HK-2 (cell line): ENCODE measurements at regions not wholly inside any gene's neighbourhood (a gene's known extent, or its start where the extent isn't known, plus 50 kb on each side); places are given as distances from the start of the nearest gene placed in this dataset.

Experiments
- DNase-seq: peaks from one replicate; pipeline ENCODE4 v3.0.0-alpha.2; 2018; ENCODE audit not compliant: unreplicated experiment

DNA sequence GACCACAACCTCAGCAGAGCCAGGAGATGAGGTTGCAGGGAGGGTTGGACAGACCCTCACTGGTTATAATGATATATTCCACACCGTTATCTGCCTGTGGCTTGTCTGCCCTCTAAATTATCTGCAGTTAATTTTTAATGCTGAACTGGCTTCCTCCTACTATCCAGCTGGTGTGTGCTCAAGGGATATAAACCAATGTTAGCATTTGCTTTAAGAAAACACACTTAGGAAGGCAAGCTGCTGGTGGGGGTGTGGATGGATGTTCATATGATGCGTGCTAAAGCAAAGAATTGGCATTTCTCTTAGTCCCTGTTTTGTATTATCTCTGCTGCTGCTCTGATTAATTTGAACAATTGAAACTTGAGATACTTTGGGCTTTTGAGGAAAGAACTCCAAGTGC lies 132.2 kb upstream of the NPVF start:
- DNase-seq: no peak

DNA sequence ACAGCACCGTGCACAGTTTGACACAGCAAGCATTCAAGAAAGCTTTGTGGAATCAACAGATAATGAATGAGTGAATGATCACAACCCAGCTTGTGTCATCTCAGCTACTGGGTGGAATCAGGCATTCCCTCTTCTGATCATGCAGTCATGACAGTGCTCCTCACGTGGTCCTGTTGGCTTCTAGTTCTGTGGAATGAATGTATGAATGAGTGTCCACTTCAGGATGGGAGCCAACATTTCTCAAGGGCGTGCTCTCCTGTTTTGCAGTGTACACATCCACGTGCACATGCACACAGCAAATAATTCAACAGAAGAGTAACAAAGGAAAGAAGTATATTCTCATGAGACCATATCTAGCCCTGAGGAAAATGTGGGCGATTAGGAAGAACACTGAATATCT lies 133.1 kb upstream of the NPVF start:
- no peak for DNase-seq

DNA sequence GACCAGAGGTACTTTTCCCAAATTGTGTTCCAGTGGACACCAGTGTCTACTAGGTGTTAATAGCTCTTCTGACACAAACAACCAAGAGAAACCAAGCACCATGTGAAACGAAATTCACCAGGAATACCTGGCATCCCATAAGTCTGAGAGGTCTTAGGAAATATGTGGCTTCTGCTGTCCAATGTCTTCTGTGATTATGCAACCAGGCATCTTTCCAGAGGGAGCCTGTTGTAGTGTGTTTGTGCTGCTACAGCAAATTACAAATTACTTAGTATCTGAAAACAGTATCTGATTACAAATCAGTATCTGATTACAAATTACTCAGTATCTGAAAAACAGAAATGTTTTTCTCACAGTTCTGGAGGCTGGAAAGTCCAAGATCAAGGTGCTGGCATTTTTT lies 133.6 kb upstream of the NPVF start:
- no peak for DNase-seq

DNA sequence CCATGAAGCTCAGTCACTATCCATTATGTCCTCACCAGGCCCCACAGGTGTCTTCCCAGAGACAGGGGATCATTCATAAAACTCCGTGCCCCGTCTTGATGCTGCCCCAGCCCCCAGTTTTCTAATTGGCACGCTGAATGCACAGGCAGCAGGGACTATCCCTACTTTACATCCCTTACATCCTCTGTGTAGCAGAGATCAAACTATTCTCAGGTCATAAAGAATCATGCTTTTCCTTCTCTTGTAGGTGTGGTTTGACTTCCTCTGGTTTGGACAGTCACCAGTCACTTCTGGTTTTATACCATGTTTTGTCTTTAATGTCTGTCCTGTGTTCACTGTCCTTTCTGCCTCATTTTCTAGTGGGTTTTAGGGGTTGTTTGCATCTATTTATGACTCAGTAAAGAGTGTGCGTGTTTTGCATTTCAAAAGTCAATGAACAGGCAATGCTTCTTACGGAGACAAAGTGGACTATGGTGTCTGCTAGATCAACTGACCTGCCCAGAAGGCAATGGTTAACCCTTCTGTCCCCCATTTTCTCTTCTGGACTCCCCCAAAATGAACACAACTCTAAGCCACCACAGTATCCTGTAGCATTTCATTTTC lies 140.4 kb upstream of the NPVF start:
- no peak for DNase-seq

DNA sequence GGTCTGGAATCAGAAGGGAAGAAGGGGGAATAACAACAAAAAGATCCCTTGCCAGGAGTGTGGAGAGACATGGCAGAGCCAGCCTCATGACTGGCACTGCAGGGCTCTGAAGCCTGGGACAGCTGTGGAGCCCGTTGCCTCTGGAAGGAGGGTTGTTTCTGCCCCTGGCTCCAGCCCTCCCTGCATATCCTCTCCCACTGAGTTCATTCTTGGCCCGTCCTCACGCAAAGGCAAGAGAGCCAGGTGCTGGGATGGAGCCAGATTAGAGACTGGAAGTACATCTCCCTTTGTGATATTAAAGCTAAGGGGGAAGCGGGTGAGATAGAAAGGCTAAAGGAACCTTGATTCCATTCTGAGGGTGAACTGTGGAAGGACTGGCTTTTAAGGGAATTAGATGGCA lies 141.5 kb upstream of the NPVF start:
- DNase-seq: no peak

DNA sequence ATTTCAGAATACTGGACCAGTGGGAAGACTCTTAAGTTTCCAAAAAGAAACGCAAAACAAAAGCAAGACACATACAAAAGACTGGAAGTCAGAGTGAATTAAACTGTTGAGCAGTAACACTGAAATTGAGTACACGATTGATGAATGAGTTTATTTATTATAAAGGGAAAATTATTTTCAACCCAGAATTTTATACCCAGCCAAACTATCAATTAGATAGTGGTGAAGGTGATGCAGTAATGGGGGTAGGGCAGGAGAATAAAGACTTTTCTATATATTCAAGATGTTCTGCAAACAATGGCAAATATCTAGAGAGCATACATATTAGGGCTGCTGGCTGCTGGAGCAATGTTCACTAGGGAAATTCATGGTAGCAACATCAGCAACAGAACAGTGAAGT lies 143.7 kb upstream of the NPVF start:
- no peak for DNase-seq

DNA sequence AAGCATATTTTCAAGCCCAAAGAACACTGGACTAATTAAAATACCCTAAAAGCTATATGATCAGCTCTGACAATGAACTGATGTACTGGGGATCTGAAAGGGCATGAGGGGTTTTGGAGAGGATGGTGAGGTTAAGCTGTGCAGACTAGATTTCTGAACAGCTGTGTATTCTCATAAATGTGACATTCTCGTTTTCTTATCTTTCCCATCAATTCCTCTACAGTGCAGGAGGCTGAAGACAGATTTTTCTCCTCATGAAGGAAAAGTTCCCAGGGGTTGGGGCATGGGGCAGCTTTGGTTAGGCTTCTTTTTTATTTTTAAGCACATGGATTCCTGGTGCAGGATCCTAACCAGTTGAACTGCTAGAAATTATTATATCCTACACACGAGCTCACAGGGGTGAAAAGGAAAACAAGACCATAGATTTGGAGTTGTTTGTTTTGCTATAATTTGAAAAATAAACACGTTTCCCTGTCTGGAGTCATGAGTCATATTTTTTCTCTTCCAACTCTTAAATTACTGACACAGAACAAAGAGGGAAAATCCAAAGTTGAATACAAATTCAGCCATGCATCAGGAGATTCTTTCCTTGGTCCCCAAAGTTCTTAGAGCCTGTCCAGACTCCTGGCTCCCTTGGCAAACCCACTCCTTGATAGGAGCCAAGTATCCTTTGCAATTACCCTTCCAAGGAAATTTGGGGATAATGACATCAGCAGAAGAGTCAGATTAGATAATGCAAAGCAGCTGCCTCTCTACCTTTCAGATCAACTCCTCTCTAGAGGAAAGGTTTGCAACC lies 147.7 kb upstream of the NPVF start:
- no peak for DNase-seq

DNA sequence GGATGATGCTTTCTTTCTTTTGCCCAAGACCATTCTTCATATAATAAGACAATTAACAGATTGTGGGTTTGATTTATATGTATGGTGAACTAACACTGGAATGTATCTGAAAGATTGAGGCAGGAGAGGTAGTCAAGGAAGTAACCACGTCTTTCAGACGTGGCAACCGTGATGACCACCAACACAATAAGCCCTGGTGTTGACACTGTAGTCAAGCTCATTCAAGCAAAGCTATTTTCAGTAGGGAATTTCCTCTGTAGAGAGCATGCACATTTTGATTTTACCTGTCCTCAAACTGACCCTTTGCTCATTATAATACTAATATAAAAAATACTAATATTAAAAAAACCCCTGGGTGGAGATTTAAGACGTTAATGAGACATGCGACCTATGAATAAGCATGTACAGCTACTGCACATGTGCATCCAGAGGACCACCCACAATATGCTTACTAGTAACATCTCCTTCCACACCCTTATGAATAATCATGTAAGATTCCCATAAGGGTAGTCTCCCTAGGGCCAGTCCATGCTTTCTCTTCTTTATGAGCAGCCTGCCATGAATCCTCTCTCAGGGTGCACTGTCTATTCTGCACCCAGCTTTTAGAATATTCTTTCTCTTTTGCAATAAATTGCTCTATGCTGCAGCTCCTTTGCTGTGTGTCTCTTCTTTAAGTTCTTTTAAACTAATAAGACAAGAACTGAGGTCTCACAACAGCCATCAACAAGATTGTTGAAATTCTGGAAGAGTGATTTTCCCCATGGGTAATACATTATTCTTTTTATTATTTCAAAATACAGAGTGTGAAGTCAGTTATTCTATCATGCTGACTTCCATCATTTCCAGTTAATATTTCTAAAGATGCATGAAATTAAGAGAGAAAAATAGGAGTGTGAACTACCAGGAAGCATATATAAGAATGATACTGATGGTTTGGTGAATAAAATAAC lies 151.3 kb upstream of the NPVF start:
- no peak for DNase-seq

DNA sequence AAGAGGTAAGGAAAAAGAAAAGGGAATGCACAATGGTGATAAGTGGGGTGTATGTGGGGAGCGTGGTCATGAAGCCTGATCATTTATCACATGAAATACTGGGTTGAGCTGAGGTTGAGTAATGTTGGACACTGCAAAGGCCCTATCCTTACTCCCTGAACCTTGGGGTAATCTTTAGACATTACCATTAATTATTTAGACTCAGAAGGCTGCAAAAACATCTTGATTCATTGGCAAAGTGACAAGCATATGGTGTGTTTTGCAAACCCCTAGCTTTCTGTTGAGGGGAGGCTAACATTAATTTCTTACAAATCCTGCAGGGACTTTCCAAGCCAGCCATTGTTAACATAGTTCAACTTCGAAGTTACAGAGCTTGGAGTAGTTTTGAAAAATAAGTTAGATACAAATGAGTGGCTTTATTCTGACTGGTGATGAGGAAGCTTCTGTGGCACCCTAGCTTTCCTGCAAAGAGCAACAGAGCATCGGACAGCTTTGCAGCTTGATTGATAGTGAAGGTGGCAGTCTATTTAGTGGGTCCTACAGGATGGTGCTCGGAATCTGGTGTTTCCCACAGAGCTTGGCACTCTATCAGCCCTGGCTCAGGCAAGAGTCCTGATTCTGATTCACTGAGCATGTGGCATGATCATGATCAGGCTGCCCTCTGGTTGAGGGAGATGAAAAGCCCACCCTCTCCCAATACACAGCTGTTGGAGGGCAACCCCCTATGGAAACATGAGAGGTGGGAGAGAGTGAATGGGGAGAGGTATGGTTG lies 153.7 kb upstream of the NPVF start:
- no peak for DNase-seq

DNA sequence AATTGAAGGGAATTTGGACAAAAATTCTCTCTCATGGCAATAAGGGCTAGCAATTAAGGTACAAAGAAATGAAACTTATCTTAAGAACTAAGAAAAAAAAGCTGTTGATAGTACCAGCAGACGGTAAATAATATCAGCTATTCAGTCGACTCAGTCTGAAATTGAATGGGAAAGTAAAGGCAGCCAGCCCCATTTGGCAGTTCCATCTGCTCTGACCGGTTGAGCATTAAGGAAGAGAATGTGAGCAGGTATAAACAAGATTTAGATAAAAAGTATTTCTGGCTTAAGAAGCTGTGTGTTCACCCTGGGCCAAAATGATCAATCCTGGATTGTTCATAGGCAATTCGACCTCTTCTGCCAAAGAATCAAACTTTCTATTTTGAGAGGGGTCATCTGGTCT lies 154.6 kb upstream of the NPVF start:
- DNase-seq: no peak

DNA sequence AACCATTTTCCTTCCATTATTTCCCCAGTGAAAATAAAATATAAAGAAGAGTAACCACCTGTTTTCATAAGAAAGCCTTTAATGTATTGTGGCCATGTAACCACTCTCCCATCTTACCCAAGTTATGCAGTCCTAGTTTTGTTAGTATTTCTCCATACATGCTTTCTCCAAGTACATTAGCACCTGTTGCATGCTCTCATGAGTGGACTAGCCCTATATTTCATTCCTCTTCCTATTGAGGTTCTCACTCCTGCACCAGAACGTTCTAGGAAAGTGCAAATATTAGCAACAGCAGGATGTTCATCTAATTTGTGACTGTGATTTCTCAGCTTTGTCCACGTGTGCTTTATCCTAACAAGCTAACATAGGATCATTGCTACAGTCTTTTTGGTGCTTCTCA lies 155.1 kb upstream of the NPVF start:
- no peak for DNase-seq

DNA sequence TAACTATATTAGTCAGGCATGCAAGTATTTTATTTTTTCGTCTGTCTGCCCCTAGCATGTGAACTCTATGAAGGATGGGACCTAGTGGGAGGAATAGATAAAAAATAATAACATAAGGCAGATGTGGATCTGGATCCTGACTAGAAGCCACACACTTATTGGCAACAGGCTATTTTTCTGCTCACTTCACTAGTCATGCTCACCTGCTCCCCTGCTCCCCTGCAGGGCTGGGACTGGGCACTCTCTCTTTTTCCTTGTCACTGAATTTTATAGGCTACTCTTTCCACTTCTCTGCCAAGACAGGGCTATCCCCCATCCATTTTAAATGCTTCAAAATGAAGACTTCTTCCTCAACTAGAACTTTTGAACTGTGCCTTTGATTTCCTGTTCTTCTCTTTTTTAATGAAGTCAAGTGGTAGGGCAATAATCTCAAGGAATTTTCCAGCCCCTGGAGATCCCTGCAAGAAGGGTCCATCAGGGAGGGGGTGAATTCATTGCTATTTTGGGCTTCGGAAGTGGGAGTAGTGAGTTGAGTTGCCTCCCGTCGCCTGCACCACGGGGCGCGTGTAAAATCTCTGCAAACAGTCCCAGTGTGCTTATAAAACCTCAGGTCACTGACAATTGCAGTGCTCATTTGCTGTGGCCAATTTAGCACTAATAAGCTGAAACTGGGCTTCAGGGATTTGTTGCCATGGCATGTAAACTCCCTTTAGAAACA lies 156.7 kb upstream of the NPVF start:
- DNase-seq: no peak

DNA sequence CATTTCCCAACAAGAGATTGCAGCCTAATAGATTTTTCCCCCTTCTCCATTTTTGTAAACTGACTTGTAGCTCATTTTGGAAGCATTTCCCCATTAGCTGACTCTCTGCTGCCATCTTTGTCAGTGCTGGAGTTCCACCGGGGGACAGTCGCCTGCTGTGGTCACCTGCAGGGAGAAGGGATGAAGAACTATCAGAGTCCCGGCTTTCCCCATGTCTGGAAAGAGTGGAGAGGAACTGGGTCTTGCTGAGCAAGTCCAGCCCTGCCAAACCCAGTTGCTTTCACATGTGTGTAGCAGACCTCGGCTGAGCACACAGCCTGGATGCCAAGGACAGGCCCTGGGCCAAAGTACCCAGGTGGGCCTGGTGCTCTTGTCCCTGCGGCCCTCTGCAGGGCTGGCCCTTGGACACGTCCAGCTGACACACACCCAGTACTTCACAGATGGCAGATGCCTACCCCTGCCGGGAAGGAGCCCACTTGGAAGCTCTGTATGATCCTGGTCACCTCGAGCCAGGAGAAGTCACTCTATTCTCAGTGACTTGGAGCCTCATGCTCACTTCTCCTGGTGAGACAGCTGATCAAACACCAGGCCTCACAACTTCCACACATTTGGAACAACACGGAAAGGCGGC lies 157.3 kb upstream of the NPVF start:
- DNase-seq: no peak

DNA sequence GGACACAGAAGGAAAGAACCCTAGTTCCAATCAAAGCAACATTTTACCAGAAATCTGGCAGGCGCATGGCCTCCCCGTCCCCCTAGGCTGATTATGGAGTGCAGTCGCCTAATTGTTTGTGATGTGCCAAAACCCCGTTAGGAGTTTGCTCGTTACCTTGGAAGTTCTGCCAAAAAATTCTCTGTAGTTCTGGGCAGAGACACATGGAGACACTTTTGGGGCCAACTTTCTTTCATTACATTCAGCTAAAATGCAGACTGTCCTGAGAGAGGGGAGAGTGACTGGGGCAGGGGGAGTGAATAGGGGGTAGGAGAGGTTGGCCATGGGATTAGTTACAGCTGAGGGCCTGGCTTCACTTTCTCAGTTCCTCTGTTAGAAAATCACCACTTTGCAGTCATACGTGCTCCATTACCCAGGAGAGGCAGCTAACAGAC lies 158.0 kb upstream of the NPVF start:
- DNase-seq: no peak

DNA sequence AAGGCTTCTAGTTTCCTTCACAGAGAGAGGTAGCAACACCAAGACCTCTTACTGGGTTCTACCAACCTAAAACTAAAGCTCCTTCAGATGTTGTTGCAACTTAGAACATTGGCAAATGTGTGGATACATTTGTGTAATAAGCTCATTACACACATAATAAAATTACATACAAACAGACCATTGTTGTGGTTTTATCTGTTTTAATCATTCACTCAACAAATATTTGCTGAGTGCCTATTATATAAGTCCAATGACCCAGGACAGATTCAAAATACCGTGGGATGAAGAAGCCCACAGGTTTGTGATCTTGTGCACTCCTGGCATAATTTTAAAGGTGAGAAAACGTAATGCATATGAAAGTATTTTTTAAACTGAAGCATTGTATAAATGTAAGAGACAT lies 160.4 kb upstream of the NPVF start:
- DNase-seq: no peak

DNA sequence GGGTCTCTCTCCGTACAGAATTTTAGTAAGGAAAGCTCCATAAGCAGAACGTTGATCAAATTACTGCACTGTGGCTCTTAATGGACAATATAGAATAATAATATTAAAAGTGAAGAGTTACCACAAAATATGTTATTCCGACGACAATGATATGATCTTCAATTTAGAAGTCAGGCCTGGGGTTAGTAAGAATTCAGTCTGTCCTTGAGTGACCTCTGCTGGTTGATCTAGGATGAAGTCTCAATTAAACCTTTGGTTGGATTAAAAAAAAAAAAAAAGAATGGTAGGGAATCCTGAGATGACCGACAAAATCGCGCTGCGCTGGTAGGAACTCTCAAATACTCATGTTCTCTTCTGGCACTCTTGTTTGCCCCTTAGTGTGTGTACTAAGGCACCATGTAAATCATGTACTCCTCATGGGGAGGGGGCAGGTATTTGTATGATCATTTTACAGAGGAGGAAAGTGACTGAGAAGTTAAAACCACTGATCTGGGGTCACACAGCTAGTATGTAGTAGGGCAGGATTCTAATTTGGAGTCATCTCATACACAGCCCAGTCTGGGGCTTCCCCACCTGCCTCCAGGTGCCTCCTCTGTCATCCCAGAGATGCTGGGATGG lies 161.3 kb upstream of the NPVF start:
- DNase-seq: no peak

DNA sequence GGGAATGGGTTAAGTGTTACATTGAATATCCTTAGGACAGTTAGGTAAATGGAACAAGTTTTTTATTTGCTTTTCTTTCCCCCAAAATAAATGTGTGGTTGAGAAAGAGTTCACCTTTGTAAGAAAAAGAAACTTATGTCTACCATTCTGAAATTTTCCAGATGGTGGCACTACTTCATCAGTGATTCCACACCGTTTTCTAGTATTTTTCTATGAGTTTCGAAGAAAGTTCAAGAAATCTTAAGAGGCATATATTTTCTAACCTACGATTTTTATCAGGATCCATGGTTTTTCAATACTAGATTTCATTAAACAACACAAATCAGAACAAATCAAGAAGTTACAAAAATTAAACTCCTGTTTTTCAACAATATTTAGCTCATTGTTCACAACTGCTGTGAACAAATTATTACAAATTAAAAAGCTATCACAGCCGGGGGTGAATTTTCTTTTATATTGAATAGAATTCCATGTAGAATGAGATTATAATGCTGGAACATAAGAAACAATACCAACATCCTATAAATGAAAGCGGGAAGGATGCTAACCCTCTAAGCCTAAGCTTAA lies 163.1 kb upstream of the NPVF start:
- no peak for DNase-seq

DNA sequence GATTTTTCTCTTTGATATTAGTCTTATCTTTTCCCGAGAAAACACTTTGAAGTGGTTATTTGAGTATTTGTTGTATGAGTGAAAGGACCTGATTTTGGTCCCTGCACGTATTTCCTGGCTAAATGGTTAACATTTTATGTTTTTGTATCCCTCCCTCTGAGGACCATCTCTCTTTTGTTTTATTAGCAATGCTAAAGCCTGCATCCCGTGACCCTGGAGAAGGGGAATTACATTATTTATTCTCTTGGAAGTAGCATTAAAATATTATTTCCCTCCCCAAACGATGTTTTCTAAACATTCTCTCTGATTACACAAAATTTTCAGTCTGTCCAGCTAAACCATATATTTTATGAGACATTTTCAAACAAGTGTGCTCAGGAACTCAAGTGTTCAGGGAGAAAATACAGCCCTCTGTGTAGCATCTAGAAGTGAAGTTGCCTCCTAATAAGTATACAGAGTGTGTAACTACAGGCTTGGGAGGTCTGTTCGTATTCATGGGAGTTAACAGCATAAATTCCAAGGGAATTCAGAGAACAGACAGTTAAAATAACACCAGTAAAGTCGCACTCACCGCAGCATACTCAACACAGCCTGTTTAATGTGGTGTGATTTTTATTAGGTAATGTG lies 163.8 kb upstream of the NPVF start:
- no peak for DNase-seq

DNA sequence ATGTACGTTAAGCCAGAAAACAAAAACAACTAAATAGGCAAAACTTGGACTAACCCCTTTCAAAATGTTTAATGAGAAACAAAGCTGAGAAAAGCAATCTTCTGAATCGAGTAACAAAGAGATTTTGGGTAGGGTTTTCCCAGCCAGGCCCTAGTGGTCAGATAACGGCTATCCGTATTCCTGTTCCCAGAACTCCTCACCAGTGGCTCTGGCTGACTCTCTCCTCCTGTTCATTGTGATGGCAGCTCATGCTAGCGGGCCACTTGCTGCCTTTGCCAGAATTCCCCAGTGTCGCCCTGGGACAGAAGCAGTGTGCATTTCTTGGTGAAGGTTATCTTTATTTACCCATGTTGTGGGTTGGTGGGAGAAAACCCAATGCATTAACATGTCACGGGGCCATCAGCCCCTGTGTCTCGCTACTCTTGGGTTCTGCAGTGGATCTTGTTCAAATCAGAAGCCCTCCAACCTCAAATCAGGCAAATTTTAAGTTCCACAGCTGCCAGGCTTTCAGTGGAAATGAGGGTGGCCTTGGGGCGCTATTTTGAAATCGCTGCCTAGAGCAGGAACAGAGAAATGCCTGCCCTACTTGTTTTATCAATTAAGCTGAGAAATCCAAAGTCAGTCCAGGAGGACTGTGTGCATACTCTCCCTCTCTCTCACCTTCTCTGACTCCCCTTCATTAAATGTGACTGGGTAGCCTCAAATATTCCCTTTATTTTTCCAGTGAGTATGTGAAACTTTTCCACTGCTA lies 164.5 kb upstream of the NPVF start:
- no peak for DNase-seq
